ENCODE measurements at regions not wholly inside any gene's neighbourhood (a gene's known extent, or its start where the extent isn't known, plus 50 kb on each side); places are given as distances from the start of the nearest gene placed in this dataset.

GRCh38 chr11:92322225-92322624, 97.6 kb downstream of the FAT3 start:
- Histone ChIP-seq H3K4me1 (peaks cover 11% of the 10 kb centered on the region), H3K27me3 (replicated peaks; ENCODE audit: control insufficient read depth, insufficient read depth, low read length) (no peaks in the 10 kb centered on the region), H3K36me3 (ENCODE audit: control insufficient read depth, insufficient read depth, low read length) (no peaks in the 10 kb centered on the region), H3K4me3 (ENCODE audit: low read depth, low read length) (no peak overlapping the region), H3K9me3 (no peaks in the 10 kb centered on the region)
- Mint-ChIP-seq H3K27ac (ENCODE audit: unreplicated experiment) (no peak overlapping the region), H3K4me1 (ENCODE audit: low read depth, unreplicated experiment) (peaks cover 7% of the 10 kb centered on the region), H3K9me3 (ENCODE audit: unreplicated experiment) (no peaks in the 10 kb centered on the region), H3K4me3 (ENCODE audit: unreplicated experiment) (no peak overlapping the region), H3K36me3 (ENCODE audit: insufficient read depth, unreplicated experiment) (no peaks in the 10 kb centered on the region), H3K27me3 (ENCODE audit: insufficient read depth, unreplicated experiment) (no peaks in the 10 kb centered on the region)
- ChIA-PET POLR2A (no interaction called here), CTCF (no interaction called here)
- no peak for TF ChIP-seq CTCF (IDR thresholded peaks at IDR 0.05; ENCODE audit: insufficient read depth in 1 of 2, low read depth in 1 of 2, low read length in 1 of 2, severe bottlenecking in 1 of 2, unreplicated experiment in 1 of 2)
- BruUV-seq (replicated peaks), result no TSS peak
- no peak for DNase-seq
- intact Hi-C loops (cut with micrococcal nuclease; ENCODE audit: unreplicated experiment), result no loop called here

- H3K27me3 ChIP-seq (replicated peaks; ENCODE audit: control insufficient read depth, insufficient read depth, low read length), result no peaks in the 10 kb centered on the region
- ChIA-PET CTCF (no interaction called here), POLR2A (no interaction called here)
- H3K4me1 ChIP-seq, result peaks cover 14% of the 10 kb centered on the region
- H3K4me3 Mint-ChIP-seq (ENCODE audit: unreplicated experiment), result no peak overlapping the region
- DNase-seq, result no peak
- no peaks in the 10 kb centered on the region for H3K36me3 ChIP-seq (ENCODE audit: control insufficient read depth, insufficient read depth, low read length)
- H3K27me3 Mint-ChIP-seq (ENCODE audit: insufficient read depth, unreplicated experiment), result no peaks in the 10 kb centered on the region
- no peaks in the 10 kb centered on the region for H3K9me3 Mint-ChIP-seq (ENCODE audit: unreplicated experiment)
- H3K27ac Mint-ChIP-seq (ENCODE audit: unreplicated experiment), result no peak overlapping the region
- TF ChIP-seq CTCF (IDR thresholded peaks at IDR 0.05; ENCODE audit: insufficient read depth in 1 of 2, low read depth in 1 of 2, low read length in 1 of 2, severe bottlenecking in 1 of 2, unreplicated experiment in 1 of 2), result no peak
- H3K36me3 Mint-ChIP-seq (ENCODE audit: insufficient read depth, unreplicated experiment), result no peaks in the 10 kb centered on the region
- peaks cover 12% of the 10 kb centered on the region for H3K4me1 Mint-ChIP-seq (ENCODE audit: low read depth, unreplicated experiment)
- no TSS peak for BruUV-seq (replicated peaks)
- no peaks in the 10 kb centered on the region for H3K9me3 ChIP-seq
- intact Hi-C loops (cut with micrococcal nuclease; ENCODE audit: unreplicated experiment), result loop anchor here (5.0 kb wide), 1 partner anchor 58 kb away; no protein-coding TSS in a partner anchor
- H3K4me3 ChIP-seq (ENCODE audit: low read depth, low read length), result no peak overlapping the region
Observed at GRCh38 chr11:92324890-92325289, 100.3 kb downstream of the FAT3 start.

GRCh38 chr11:92325416-92325815, 100.8 kb downstream of the FAT3 start:
- intact Hi-C loops (cut with micrococcal nuclease; ENCODE audit: unreplicated experiment), result loop anchor here (5.0 kb wide), 1 partner anchor 58 kb away; no protein-coding TSS in a partner anchor
- DNase-seq, result no peak
- Mint-ChIP-seq H3K4me3 (ENCODE audit: unreplicated experiment) (no peak overlapping the region), H3K27me3 (ENCODE audit: insufficient read depth, unreplicated experiment) (no peaks in the 10 kb centered on the region), H3K9me3 (ENCODE audit: unreplicated experiment) (no peaks in the 10 kb centered on the region), H3K4me1 (ENCODE audit: low read depth, unreplicated experiment) (peaks cover 17% of the 10 kb centered on the region), H3K27ac (ENCODE audit: unreplicated experiment) (no peak overlapping the region), H3K36me3 (ENCODE audit: insufficient read depth, unreplicated experiment) (no peaks in the 10 kb centered on the region)
- Histone ChIP-seq H3K4me3 (ENCODE audit: low read depth, low read length) (no peak overlapping the region), H3K27me3 (replicated peaks; ENCODE audit: control insufficient read depth, insufficient read depth, low read length) (no peaks in the 10 kb centered on the region), H3K36me3 (ENCODE audit: control insufficient read depth, insufficient read depth, low read length) (no peaks in the 10 kb centered on the region), H3K4me1 (peaks cover 16% of the 10 kb centered on the region), H3K9me3 (no peaks in the 10 kb centered on the region)
- BruUV-seq (replicated peaks), result no TSS peak
- TF ChIP-seq CTCF (IDR thresholded peaks at IDR 0.05; ENCODE audit: insufficient read depth in 1 of 2, low read depth in 1 of 2, low read length in 1 of 2, severe bottlenecking in 1 of 2, unreplicated experiment in 1 of 2), result no peak
- ChIA-PET POLR2A (no interaction called here), CTCF (no interaction called here)

All from Caco-2 (cell line).